Trophoblast cell (in vitro differentiated cells and primary cell): ENCODE measurements at regions not wholly inside any gene's neighbourhood (a gene's known extent, or its start where the extent isn't known, plus 50 kb on each side); places are given as distances from the start of the nearest gene placed in this dataset.

Experiments used
- DNase-seq, 2 donors: peaks; one replicate each; pipeline ENCODE4 v3.0.0-alpha.2; 2016
- H2AFZ ChIP-seq: 2 replicates; pipeline ENCODE4 v1.6.1; 2013; ENCODE audit warnings: low read length, moderate library complexity, mild to moderate bottlenecking; ENCODE audit not compliant: insufficient read depth, poor library complexity
- H2AK5ac ChIP-seq: 2 replicates; pipeline ENCODE4 v1.6.1; 2013; ENCODE audit warnings: mild to moderate bottlenecking, low read length
- H2BK120ac ChIP-seq: 2 replicates; pipeline ENCODE4 v1.6.1; 2013; ENCODE audit warnings: low read length, mild to moderate bottlenecking, moderate library complexity; ENCODE audit not compliant: insufficient read depth, poor library complexity
- H2BK12ac ChIP-seq: 2 replicates; pipeline ENCODE4 v1.6.1; 2013; ENCODE audit warnings: mild to moderate bottlenecking, low read length, moderate library complexity
- H2BK5ac ChIP-seq: 2 replicates; pipeline ENCODE4 v1.6.1; 2013; ENCODE audit warnings: low read length, low read depth, moderate library complexity, mild to moderate bottlenecking; ENCODE audit not compliant: poor library complexity
- H3K14ac ChIP-seq: 2 replicates; pipeline ENCODE4 v1.6.1; 2013; ENCODE audit warnings: mild to moderate bottlenecking, low read length
- H3K18ac ChIP-seq: 2 replicates; pipeline ENCODE4 v1.6.1; 2013; ENCODE audit warnings: mild to moderate bottlenecking, low read length
- H3K23ac ChIP-seq: 2 replicates; pipeline ENCODE4 v1.6.1; 2013; ENCODE audit warnings: low read length
- H3K27ac ChIP-seq: 2 replicates; pipeline ENCODE4 v1.5.1; 2013; ENCODE audit warnings: low read depth, mild to moderate bottlenecking, inconsistent platforms, low read length, moderate library complexity
- H3K27me3 ChIP-seq: 2 replicates; pipeline ENCODE4 v1.6.1; 2013; ENCODE audit warnings: inconsistent platforms, mild to moderate bottlenecking, low read length, moderate library complexity; ENCODE audit not compliant: insufficient read depth
- H3K36me3 ChIP-seq, 2 experiments: 1 replicate in 1 of 2; 2 replicates in 1 of 2; pipeline ENCODE4 v1.6.1; 2013; ENCODE audit warnings: low read length in 2 of 2, mild to moderate bottlenecking in 2 of 2, moderate library complexity in 1 of 2; ENCODE audit not compliant: insufficient read depth in 2 of 2, control insufficient read depth in 1 of 2
- H3K4ac ChIP-seq: 2 replicates; pipeline ENCODE4 v1.6.1; 2013; ENCODE audit warnings: low read depth, mild to moderate bottlenecking, low read length, moderate library complexity
- H3K4me1 ChIP-seq, 2 experiments: 1 replicate in 1 of 2; 2 replicates in 1 of 2; pipeline ENCODE4 v1.6.1; 2013; ENCODE audit warnings: low read length in 2 of 2, mild to moderate bottlenecking in 2 of 2, moderate library complexity in 1 of 2; ENCODE audit not compliant: insufficient read depth in 2 of 2, control insufficient read depth in 1 of 2
- H3K4me2 ChIP-seq: 2 replicates; pipeline ENCODE4 v1.6.1; 2013; ENCODE audit warnings: inconsistent platforms, mild to moderate bottlenecking, low read length, moderate library complexity
- H3K4me3 ChIP-seq: 2 replicates; pipeline ENCODE4 v1.5.1; 2013; ENCODE audit warnings: mild to moderate bottlenecking, low read depth, low read length, inconsistent platforms
- H3K79me1 ChIP-seq: one replicate; pipeline ENCODE4 v1.6.1; 2013; ENCODE audit warnings: low read length
- H3K79me2 ChIP-seq: 2 replicates; pipeline ENCODE4 v1.6.1; 2013; ENCODE audit warnings: low read length, mild to moderate bottlenecking; ENCODE audit not compliant: control insufficient read depth, insufficient read depth, poor library complexity
- H3K9ac ChIP-seq: 2 replicates; pipeline ENCODE4 v1.6.1; 2013; ENCODE audit warnings: mild to moderate bottlenecking, low read length
- H3K9me3 ChIP-seq: 2 replicates; pipeline ENCODE4 v1.6.1; 2013; ENCODE audit warnings: low read depth, mild to moderate bottlenecking, control low read depth, inconsistent platforms, low read length; ENCODE audit not compliant: insufficient read depth
- H4K12ac ChIP-seq: 2 replicates; pipeline ENCODE4 v1.6.1; 2013; ENCODE audit warnings: low read depth, mild to moderate bottlenecking, low read length, moderate library complexity
- H4K8ac ChIP-seq: 2 replicates; pipeline ENCODE4 v1.6.1; 2013; ENCODE audit warnings: low read depth, mild to moderate bottlenecking, low read length, moderate library complexity
- H4K91ac ChIP-seq: one replicate; pipeline ENCODE4 v1.6.1; 2013; ENCODE audit warnings: low read depth, mild to moderate bottlenecking, low read length, moderate library complexity
- WGBS: extraction: QIAGEN DNeasy Blood & Tissue Kit; methylation state at CpG from one replicate; pipeline ENCODE4 v1.1.7; 2013; ENCODE audit warnings: missing lambda C conversion rate; ENCODE audit not compliant: insufficient read length, insufficient coverage; ENCODE audit errors: extremely low coverage; 5-methylcytosine and 5-hydroxymethylcytosine counted together

DNA sequence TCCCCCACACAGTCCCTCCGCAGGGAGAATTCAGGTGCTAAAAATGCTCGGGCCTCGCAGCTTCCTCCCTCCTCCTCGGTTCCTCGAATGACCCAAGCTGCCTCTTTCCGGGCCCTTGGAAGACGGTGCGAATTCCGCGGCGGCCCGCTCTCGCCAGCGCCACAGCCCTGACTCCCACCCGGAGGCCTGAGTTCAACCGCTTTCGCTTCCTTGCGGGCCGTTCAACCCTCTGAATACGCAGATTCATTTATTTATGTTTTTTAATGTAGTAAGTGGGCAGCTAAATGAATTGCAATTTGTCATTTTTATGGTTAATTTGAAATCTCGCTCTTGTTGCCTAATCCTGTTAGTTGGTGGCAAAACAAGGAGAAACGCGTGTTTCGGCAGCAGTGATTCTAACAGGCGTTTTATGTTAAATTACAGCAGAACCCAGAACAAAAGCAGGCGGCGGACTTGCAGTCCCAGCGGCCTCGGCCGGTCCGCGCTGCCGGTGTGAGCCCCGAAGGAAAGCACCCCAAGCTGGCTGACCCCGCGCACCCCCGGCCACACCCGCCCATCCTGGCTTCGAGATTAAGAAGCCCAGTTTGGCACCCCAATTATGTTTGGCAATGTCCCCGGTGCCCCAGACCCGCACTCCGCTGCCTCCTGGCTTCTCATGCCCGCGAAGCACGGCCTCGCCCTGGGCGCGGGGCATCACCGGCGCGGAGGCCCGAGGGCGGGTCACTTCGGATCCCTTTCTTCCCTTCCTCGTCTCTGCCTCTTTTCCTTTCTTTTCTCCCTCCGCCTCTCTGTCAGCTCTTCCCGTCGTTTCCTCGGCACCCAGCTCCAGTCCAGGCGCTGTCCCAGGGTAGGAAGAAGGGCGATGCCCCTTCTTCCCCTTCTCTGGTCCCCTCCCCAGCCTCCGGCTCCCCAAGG is 75.9 kb downstream of the INSIG1 start:
- Histone ChIP-seq H3K4me2 (no peak overlapping the region), H4K91ac (no peak overlapping the region), H3K14ac (no peak overlapping the region), H2BK5ac (no peak overlapping the region), H3K79me1 (no peaks in the 10 kb centered on the region), H3K4me1 (peaks cover 3 to 7% of the 10 kb centered on the region in 2 experiments), H3K4ac (no peak overlapping the region), H3K9ac (no peak overlapping the region), H3K4me3 (no peak overlapping the region), H3K9me3 (peaks cover 7% of the 10 kb centered on the region), H3K27me3 (peaks cover 74% of the 10 kb centered on the region), H2AFZ (no peak overlapping the region), H2BK12ac (no peak overlapping the region), H3K79me2 (no peaks in the 10 kb centered on the region), H3K27ac (no peak overlapping the region), H4K8ac (no peak overlapping the region), H2AK5ac (no peak overlapping the region), H2BK120ac (no peak overlapping the region), H4K12ac (no peak overlapping the region), H3K23ac (no peak overlapping the region), H3K36me3 (no peaks in the 10 kb centered on the region), H3K18ac (no peak overlapping the region)
- DNase-seq, result peak in 1 of 2 donors; percentile 18
- WGBS, result no CpG with 5 or more reads among the region's 62 CpGs

DNA sequence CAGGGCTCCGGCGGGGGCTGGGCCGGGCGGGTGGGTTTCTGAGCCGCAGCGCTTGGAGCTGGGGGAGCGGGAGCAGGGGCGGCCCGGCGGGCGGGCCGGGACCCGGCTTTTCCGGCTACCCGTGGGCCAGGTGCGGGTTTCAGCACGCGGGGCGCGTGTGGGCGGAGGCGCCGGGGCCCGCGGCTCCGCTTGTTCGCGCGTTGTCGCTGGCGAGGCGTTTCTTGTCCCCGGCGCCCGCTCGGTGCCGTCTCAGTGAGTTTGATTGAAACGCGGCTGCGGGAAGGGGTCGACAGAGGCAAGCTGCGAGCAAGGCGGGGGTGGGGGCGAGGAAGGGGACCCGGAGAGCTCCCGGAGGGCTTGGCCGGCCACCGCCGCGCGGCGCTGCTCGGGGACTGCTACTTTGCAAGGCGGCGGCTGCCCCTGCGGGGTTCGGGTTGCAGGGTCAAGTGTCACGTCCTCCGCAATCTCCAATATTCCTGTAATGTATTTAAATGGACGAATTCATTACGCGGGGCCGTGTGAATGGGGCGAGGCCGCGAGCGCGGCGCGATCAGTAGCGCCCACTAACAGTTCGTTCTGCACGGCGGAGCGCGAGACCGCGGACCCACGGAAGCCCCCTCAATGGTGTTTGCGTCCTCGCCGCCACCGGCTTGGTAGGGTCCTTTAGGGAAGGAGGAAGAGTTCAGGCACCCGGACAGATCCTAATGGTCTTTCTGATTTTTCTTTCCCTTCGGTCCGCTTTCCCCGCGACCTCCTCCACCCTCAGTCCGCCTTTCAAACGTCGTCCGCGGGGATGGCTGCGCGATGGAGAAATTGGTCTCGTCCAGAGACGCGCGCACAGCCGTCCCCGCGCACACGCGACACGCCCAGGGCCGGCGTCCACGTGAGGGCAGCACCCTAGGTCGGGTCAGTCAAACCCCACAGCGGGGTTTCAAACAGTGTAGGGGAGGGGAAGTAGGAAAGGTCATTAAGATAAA is 76.9 kb downstream of the INSIG1 start:
- Histone ChIP-seq H2AFZ (peak overlapping the region; percentile 17), H3K4me3 (no peak overlapping the region), H2BK120ac (no peak overlapping the region), H3K14ac (no peak overlapping the region), H3K79me2 (no peaks in the 10 kb centered on the region), H3K4ac (no peak overlapping the region), H3K9ac (no peak overlapping the region), H3K4me2 (peak overlapping the region; percentile 7), H2AK5ac (no peak overlapping the region), H2BK5ac (no peak overlapping the region), H2BK12ac (no peak overlapping the region), H3K79me1 (no peaks in the 10 kb centered on the region), H3K27me3 (peaks cover 80% of the 10 kb centered on the region), H3K27ac (no peak overlapping the region), H4K8ac (no peak overlapping the region), H3K36me3 (no peaks in the 10 kb centered on the region), H3K9me3 (peaks cover 7% of the 10 kb centered on the region), H4K12ac (no peak overlapping the region), H3K18ac (no peak overlapping the region), H3K23ac (no peak overlapping the region), H3K4me1 (peaks cover 3 to 7% of the 10 kb centered on the region in 2 experiments), H4K91ac (no peak overlapping the region)
- DNase-seq, result peak in 1 of 2 donors; percentile 7
- no CpG with 5 or more reads among the region's 110 CpGs for WGBS

- Histone ChIP-seq H2BK5ac (no peak overlapping the region), H2BK120ac (no peak overlapping the region), H3K4me3 (no peak overlapping the region), H4K12ac (no peak overlapping the region), H3K14ac (no peak overlapping the region), H3K4me2 (no peak overlapping the region), H2BK12ac (no peak overlapping the region), H3K36me3 (no peaks in the 10 kb centered on the region), H2AK5ac (no peak overlapping the region), H3K27me3 (peaks cover 81% of the 10 kb centered on the region), H3K4ac (no peak overlapping the region), H3K79me1 (no peaks in the 10 kb centered on the region), H3K23ac (no peak overlapping the region), H3K4me1 (peaks cover 3 to 7% of the 10 kb centered on the region in 2 experiments), H3K9me3 (peaks cover 7% of the 10 kb centered on the region), H3K9ac (no peak overlapping the region), H3K18ac (no peak overlapping the region), H3K79me2 (no peaks in the 10 kb centered on the region), H4K8ac (no peak overlapping the region), H4K91ac (no peak overlapping the region), H3K27ac (no peak overlapping the region), H2AFZ (no peak overlapping the region)
- no CpG with 5 or more reads among the region's 16 CpGs for WGBS
- DNase-seq, result no peak
Measured at GRCh38 chr7:155375337-155376277, 77.9 kb downstream of the INSIG1 start.
